Central memory CD8-positive, alpha-beta T cell (primary cell): ENCODE measurements at regions not wholly inside any gene's neighbourhood (a gene's known extent, or its start where the extent isn't known, plus 50 kb on each side); places are given as distances from the start of the nearest gene placed in this dataset.

ENCODE experiments used
- ATAC-seq: fragments of 150-1000 bp; cut with Tn5 transposase; replicated peaks from 2 replicates; pipeline ENCODE4 v1.10.0; 2022; ENCODE audit warnings: mild to moderate bottlenecking, moderate FRiP score, moderate number of reproducible peaks; ENCODE audit not compliant: poor library complexity, severe bottlenecking; ENCODE audit errors: extremely low read depth
- DNase-seq, 2 donors: peaks; one replicate each; pipeline ENCODE4 v3.0.0; 2021; ENCODE audit warnings: low spot score in 2 of 2
- H3K27ac Mint-ChIP-seq: one replicate; pipeline ENCODE4 v1.8.0; 2022; ENCODE audit warnings: low read depth, mild to moderate bottlenecking, moderate library complexity, mixed read lengths
- H3K27me3 Mint-ChIP-seq: one replicate; pipeline ENCODE4 v1.8.0; 2022; ENCODE audit warnings: mixed read lengths
- H3K36me3 Mint-ChIP-seq: one replicate; pipeline ENCODE4 v1.8.0; 2022; ENCODE audit warnings: mild to moderate bottlenecking, moderate library complexity, mixed read lengths; ENCODE audit not compliant: insufficient read depth
- H3K4me1 Mint-ChIP-seq: one replicate; pipeline ENCODE4 v1.8.0; 2022; ENCODE audit warnings: mixed read lengths
- H3K4me3 Mint-ChIP-seq: one replicate; pipeline ENCODE4 v1.8.0; 2022; ENCODE audit warnings: mild to moderate bottlenecking, moderate library complexity, mixed read lengths
- H3K9me3 Mint-ChIP-seq: one replicate; pipeline ENCODE4 v1.8.0; 2022; ENCODE audit warnings: mixed read lengths

- H3K27me3 Mint-ChIP-seq, result no peaks in the 10 kb centered on the region
Measured at GRCh38 chr14:84152452-84152851, 1377.5 kb upstream of the FLRT2 start.

DNA sequence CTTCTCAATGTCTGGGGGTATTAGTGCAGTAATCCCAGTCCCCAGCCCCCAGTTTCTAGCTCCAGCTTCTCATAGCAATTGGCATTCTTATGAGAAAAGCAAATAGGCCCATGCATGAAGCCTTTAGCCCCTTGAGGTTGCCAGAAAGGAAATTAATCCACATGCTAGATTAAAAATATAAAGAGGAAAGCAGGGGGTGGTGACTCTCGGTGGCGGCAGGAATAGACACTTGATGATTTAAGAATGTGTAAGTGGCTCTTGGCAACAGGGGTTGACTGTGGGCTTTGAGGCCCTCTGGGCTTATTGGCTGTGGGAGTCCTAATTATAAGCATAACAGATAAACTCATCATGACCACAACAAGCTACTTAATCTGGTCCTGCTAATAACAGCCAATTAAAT lies 1367.3 kb upstream of the FLRT2 start:
- no peak overlapping the region for H3K27ac Mint-ChIP-seq
- H3K4me3 Mint-ChIP-seq, result no peak overlapping the region
- ATAC-seq (no peak), DNase-seq (no peak)
- H3K4me1 Mint-ChIP-seq, result no peaks in the 10 kb centered on the region
- no peaks in the 10 kb centered on the region for H3K27me3 Mint-ChIP-seq
- H3K9me3 Mint-ChIP-seq, result peaks cover 14% of the 10 kb centered on the region
- no peaks in the 10 kb centered on the region for H3K36me3 Mint-ChIP-seq

More at GRCh38 chr14:84152452-84152851, 1377.5 kb upstream of the FLRT2 start:
- H3K9me3 Mint-ChIP-seq, result peaks cover 24% of the 10 kb centered on the region
- no peak overlapping the region for H3K4me3 Mint-ChIP-seq
- no peaks in the 10 kb centered on the region for H3K36me3 Mint-ChIP-seq
- no peaks in the 10 kb centered on the region for H3K4me1 Mint-ChIP-seq
- H3K27ac Mint-ChIP-seq, result no peak overlapping the region
- ATAC-seq (no peak), DNase-seq (no peak)

DNA sequence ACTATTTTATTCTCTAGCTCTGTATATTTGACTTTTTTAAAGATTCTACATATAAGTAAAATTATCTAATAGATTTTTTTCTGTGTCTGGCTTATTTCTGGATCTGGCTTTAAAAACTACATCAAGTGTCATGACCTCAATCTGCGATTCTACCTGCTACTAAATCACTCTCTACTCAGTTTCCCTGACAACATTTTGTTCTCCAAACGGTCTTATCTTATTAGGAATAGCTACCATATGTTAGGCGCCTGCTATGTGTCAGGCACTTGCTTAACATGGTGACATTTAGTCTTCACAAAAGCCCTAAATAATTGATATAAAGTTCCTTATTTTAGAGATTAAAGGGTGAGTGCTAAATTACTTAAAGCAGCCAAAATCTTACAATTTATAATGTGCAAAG lies 1362.9 kb upstream of the FLRT2 start:
- H3K4me1 Mint-ChIP-seq, result no peaks in the 10 kb centered on the region
- DNase-seq, result no peak
- H3K36me3 Mint-ChIP-seq, result no peaks in the 10 kb centered on the region
- no peaks in the 10 kb centered on the region for H3K27me3 Mint-ChIP-seq
- H3K27ac Mint-ChIP-seq, result no peak overlapping the region
- ATAC-seq, result no peak
- H3K4me3 Mint-ChIP-seq, result no peak overlapping the region
- H3K9me3 Mint-ChIP-seq, result peaks cover 14% of the 10 kb centered on the region

GRCh38 chr14:84180336-84180735 lies 1349.6 kb upstream of the FLRT2 start:
- H3K27me3 Mint-ChIP-seq, result no peaks in the 10 kb centered on the region
- H3K4me1 Mint-ChIP-seq, result no peaks in the 10 kb centered on the region
- H3K4me3 Mint-ChIP-seq, result no peak overlapping the region
- H3K36me3 Mint-ChIP-seq, result peaks cover 1% of the 10 kb centered on the region
- peaks cover 22% of the 10 kb centered on the region for H3K9me3 Mint-ChIP-seq
- ATAC-seq, result no peak
- DNase-seq, result no peak
- no peak overlapping the region for H3K27ac Mint-ChIP-seq

- Mint-ChIP-seq H3K27ac (no peak overlapping the region), H3K36me3 (peaks cover under 1% of the 10 kb centered on the region), H3K27me3 (no peaks in the 10 kb centered on the region), H3K4me3 (no peak overlapping the region), H3K9me3 (peaks cover 26% of the 10 kb centered on the region), H3K4me1 (no peaks in the 10 kb centered on the region)
- DNase-seq (no peak), ATAC-seq (no peak)
Measured at GRCh38 chr14:84181072-84181471, 1348.9 kb upstream of the FLRT2 start.

DNA sequence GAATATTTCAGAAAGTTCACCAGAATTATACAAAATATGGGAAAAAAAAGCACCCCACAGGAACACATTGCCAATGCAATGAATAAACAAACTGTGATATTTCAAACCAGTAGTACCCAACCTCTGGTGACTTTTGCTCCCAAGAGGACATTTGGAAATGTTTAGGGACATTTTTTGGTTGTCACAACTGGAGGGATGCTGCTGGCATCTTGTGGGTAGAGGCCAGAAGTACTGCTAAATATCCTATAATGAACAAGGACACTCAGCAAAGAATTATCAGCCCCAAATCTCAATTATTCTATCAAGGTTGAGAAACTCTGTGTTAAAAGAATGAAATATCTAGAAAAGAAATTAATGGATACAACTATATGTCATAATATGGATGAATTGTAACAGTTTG lies 1334.4 kb upstream of the FLRT2 start:
- Mint-ChIP-seq H3K4me3 (no peak overlapping the region), H3K27me3 (no peaks in the 10 kb centered on the region), H3K4me1 (no peaks in the 10 kb centered on the region), H3K9me3 (peaks cover 28% of the 10 kb centered on the region), H3K27ac (no peak overlapping the region), H3K36me3 (no peaks in the 10 kb centered on the region)
- ATAC-seq (no peak), DNase-seq (no peak)

GRCh38 chr14:84197704-84198103 lies 1332.2 kb upstream of the FLRT2 start:
- ATAC-seq (no peak), DNase-seq (no peak)
- H3K27me3 Mint-ChIP-seq, result no peaks in the 10 kb centered on the region
- no peaks in the 10 kb centered on the region for H3K36me3 Mint-ChIP-seq
- no peak overlapping the region for H3K27ac Mint-ChIP-seq
- no peak overlapping the region for H3K4me3 Mint-ChIP-seq
- no peaks in the 10 kb centered on the region for H3K4me1 Mint-ChIP-seq
- H3K9me3 Mint-ChIP-seq, result peaks cover 23% of the 10 kb centered on the region

- H3K36me3 Mint-ChIP-seq, result peaks cover 2% of the 10 kb centered on the region
- no peak overlapping the region for H3K4me3 Mint-ChIP-seq
- no peaks in the 10 kb centered on the region for H3K4me1 Mint-ChIP-seq
- DNase-seq (no peak), ATAC-seq (no peak)
- H3K27me3 Mint-ChIP-seq, result no peaks in the 10 kb centered on the region
- no peak overlapping the region for H3K27ac Mint-ChIP-seq
- peaks cover 19% of the 10 kb centered on the region for H3K9me3 Mint-ChIP-seq
Measured at GRCh38 chr14:84202486-84202885, 1327.5 kb upstream of the FLRT2 start.

GRCh38 chr14:84203896-84204295 lies 1326.0 kb upstream of the FLRT2 start:
- Mint-ChIP-seq H3K27me3 (no peaks in the 10 kb centered on the region), H3K4me3 (no peak overlapping the region), H3K27ac (no peak overlapping the region), H3K9me3 (peaks cover 27% of the 10 kb centered on the region), H3K36me3 (peaks cover 2% of the 10 kb centered on the region), H3K4me1 (no peaks in the 10 kb centered on the region)
- ATAC-seq (no peak), DNase-seq (no peak)

DNA sequence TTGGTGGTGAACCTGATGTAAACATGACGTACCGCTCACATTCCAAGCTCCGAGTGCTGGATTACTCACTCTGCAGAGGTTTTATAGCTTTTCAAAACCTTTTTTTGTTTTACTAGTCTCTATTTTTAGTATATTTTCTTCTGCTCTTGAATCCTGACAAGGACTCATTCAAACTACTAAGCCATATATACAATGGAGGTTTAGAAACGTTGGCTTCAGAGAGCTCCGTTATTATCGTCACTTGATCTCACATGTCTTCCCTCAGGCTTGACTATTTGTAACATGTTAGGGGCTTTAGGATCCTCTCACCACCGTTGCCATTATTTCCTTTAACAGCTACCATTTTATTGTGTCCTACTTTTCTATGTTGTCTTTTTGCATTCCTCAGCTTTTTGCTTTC lies 1321.5 kb upstream of the FLRT2 start:
- ATAC-seq (no peak), DNase-seq (no peak)
- Mint-ChIP-seq H3K4me1 (no peaks in the 10 kb centered on the region), H3K36me3 (peaks cover 2% of the 10 kb centered on the region), H3K4me3 (no peak overlapping the region), H3K27me3 (no peaks in the 10 kb centered on the region), H3K9me3 (peaks cover 21% of the 10 kb centered on the region), H3K27ac (no peak overlapping the region)

DNA sequence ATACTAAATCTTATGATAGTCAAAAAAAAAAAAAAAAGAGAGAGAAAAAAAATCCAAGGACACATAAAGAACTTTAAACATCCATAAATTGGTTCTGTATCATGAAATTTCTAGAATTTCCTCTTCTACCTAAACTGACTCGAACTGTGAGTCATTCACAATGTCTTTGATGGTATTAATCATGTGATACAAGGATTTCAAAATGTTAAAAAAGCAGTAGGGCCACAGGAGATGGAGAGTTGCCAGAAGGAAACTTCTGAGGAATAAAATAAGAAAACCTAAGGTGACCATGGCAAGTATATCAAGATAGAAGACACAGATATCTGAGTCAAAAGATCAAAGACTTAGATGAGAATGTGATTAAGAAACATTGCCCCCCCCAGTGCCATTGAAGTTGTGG lies 1320.9 kb upstream of the FLRT2 start:
- peaks cover 2% of the 10 kb centered on the region for H3K36me3 Mint-ChIP-seq
- H3K4me1 Mint-ChIP-seq, result no peaks in the 10 kb centered on the region
- DNase-seq, result no peak
- H3K4me3 Mint-ChIP-seq, result no peak overlapping the region
- H3K9me3 Mint-ChIP-seq, result peaks cover 21% of the 10 kb centered on the region
- no peak for ATAC-seq
- no peaks in the 10 kb centered on the region for H3K27me3 Mint-ChIP-seq
- H3K27ac Mint-ChIP-seq, result no peak overlapping the region

DNA sequence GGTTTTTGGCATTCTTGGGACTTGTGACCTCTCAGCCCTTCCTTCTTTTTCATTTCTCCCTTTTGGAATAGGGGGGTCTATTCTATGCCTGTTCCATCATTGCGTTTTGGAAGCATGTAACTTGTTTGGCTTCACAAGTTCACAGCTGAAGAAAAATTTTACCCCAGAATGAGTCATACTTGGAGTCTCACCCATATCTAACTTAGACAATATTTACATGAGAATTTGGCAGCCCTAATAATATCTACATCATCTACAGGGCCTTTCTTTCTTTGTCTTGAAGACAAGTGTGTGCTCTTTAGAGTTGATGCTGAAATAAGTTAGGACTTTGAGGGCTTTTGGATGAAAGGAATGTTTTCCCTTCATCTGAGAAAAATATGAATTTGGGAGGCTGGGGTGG lies 1312.9 kb upstream of the FLRT2 start:
- H3K27ac Mint-ChIP-seq, result no peak overlapping the region
- no peaks in the 10 kb centered on the region for H3K4me1 Mint-ChIP-seq
- H3K27me3 Mint-ChIP-seq, result no peaks in the 10 kb centered on the region
- H3K9me3 Mint-ChIP-seq, result peaks cover 22% of the 10 kb centered on the region
- H3K4me3 Mint-ChIP-seq, result no peak overlapping the region
- ATAC-seq, result no peak
- no peak for DNase-seq
- H3K36me3 Mint-ChIP-seq, result no peaks in the 10 kb centered on the region

DNA sequence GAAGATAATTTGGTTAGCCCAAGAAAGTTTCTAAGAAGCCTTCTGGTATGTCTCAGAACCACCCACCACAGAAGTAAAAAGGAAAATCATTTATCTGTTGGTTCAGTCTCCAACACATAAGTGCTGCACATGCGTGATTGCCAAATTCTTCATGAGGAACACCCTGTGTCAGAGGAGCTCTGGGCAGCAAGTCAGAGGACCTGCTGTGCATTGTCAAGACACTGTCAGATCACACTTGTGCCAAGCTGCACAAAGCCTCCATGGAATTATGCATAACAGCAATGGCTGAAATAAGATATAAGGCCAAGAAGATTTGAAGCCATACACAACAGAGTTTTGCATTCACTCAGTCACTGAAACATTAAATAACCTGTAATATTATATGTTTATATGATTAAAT lies 1304.7 kb upstream of the FLRT2 start:
- Mint-ChIP-seq H3K9me3 (peaks cover 25% of the 10 kb centered on the region), H3K4me3 (no peak overlapping the region), H3K27me3 (no peaks in the 10 kb centered on the region), H3K36me3 (no peaks in the 10 kb centered on the region), H3K27ac (no peak overlapping the region), H3K4me1 (no peaks in the 10 kb centered on the region)
- DNase-seq (no peak), ATAC-seq (no peak)

DNA sequence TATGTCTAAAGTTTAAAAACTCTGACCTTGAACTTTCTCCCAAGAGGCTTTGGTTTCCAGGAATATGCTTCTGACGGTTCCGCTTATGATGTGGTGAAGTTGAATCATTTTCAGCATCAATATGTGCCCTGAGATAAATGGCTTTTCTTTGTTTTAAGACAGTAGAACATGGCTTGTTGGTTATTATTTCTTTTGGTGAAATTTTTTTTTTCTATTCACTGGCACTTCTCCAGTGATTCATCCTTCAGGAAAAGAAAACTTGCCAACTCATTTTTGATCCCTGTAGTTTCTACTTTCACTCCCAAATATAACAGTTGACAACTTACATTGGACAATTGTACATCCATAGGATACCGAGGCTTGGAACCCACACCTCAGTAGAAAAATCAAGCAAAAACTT lies 1301.2 kb upstream of the FLRT2 start:
- H3K9me3 Mint-ChIP-seq, result peaks cover 21% of the 10 kb centered on the region
- no peaks in the 10 kb centered on the region for H3K4me1 Mint-ChIP-seq
- DNase-seq, result no peak
- no peaks in the 10 kb centered on the region for H3K27me3 Mint-ChIP-seq
- no peak for ATAC-seq
- H3K4me3 Mint-ChIP-seq, result no peak overlapping the region
- H3K36me3 Mint-ChIP-seq, result no peaks in the 10 kb centered on the region
- no peak overlapping the region for H3K27ac Mint-ChIP-seq
